ENCODE measurements at regions not wholly inside any gene's neighbourhood (a gene's known extent, or its start where the extent isn't known, plus 50 kb on each side); places are given as distances from the start of the nearest gene placed in this dataset.

GRCh38 chr4:160159457-160159856, 1056.6 kb downstream of the RAPGEF2 start (continued):
- no peak for TF ChIP-seq ATF3 (CRISPR knock-in tag; conservative IDR thresholded peaks at IDR 0.05)
- no peak for TF ChIP-seq NFYB (CRISPR knock-in tag; conservative IDR thresholded peaks at IDR 0.05; ENCODE audit: low read depth)
- no peak for TF ChIP-seq ZSCAN18 (CRISPR knock-in tag; IDR thresholded peaks at IDR 0.05)
- no peak for TF ChIP-seq PREB (CRISPR knock-in tag; IDR thresholded peaks at IDR 0.05; ENCODE audit: borderline replicate concordance)
- TF ChIP-seq MAX (CRISPR knock-in tag; IDR thresholded peaks at IDR 0.05) = no peak
- no peak for TF ChIP-seq AFF4 (CRISPR knock-in tag; IDR thresholded peaks at IDR 0.05; ENCODE audit: borderline replicate concordance)

GRCh38 chr4:160161026-160161425, 1058.1 kb downstream of the RAPGEF2 start:
- ChIA-PET POLR2A (no interaction called here), CTCF (no interaction called here)
- DNase-seq (ENCODE audit: low spot score) (no peak), ATAC-seq (no peak)
- Mint-ChIP-seq H3K27me3 (ENCODE audit: low read depth) (no peaks in the 10 kb centered on the region), H3K4me1 (0 out of 2 replicates have a peak, but pooled peaks cover 2% of the 10 kb centered on the region), H3K4me3 (no peak overlapping the region), H3K36me3 (peaks cover 27% of the 10 kb centered on the region), H3K9me3 (peaks cover 37% of the 10 kb centered on the region), H3K27ac (no peak overlapping the region)
- TF ChIP-seq ZNF219 (CRISPR knock-in tag; IDR thresholded peaks at IDR 0.05; ENCODE audit: borderline replicate concordance) = no peak
- TF ChIP-seq ZMAT4 (CRISPR knock-in tag; IDR thresholded peaks at IDR 0.05) = no peak
- TF ChIP-seq ZNF416 (CRISPR knock-in tag; IDR thresholded peaks at IDR 0.05) = no peak
- TF ChIP-seq E2F1 (CRISPR knock-in tag; IDR thresholded peaks at IDR 0.05) = no peak
- no peak for TF ChIP-seq GRHL2 (CRISPR knock-in tag; IDR thresholded peaks at IDR 0.05; ENCODE audit: insufficient replicate concordance, severe bottlenecking)
- TF ChIP-seq TCF7 (CRISPR knock-in tag; IDR thresholded peaks at IDR 0.05; ENCODE audit: low read depth) = no peak
- TF ChIP-seq ZNF281 (CRISPR knock-in tag; IDR thresholded peaks at IDR 0.05) = no peak
- no peak for TF ChIP-seq FOXJ3 (CRISPR knock-in tag; IDR thresholded peaks at IDR 0.05; ENCODE audit: borderline replicate concordance)
- TF ChIP-seq NR1H2 (CRISPR knock-in tag; IDR thresholded peaks at IDR 0.05) = no peak
- TF ChIP-seq GTF2I (CRISPR knock-in tag; conservative IDR thresholded peaks at IDR 0.05) = no peak

All from WTC11 (cell line).